ENCODE measurements at regions not wholly inside any gene's neighbourhood (a gene's known extent, or its start where the extent isn't known, plus 50 kb on each side); places are given as distances from the start of the nearest gene placed in this dataset.

- Histone ChIP-seq H3K4me1 (ENCODE audit: control insufficient read depth in 4 of 4, insufficient read depth in 4 of 4, low read length in 3 of 4) (no peaks in the 10 kb centered on the region), H3K36me3 (ENCODE audit: control insufficient read depth in 4 of 4, insufficient read depth in 3 of 4, low read depth in 1 of 4, low read length in 3 of 4) (no peaks in the 10 kb centered on the region), H3K9ac (ENCODE audit: low read depth in 1 of 2, low read length in 2 of 2) (no peak overlapping the region), H3K27ac (ENCODE audit: low read depth in 1 of 2, low read length in 2 of 2) (no peak overlapping the region), H3K27me3 (ENCODE audit: control insufficient read depth in 4 of 4, insufficient read depth in 4 of 4, low read length in 3 of 4) (no peaks in the 10 kb centered on the region), H3K4me3 (ENCODE audit: low read depth in 1 of 3, low read length in 3 of 3) (no peak overlapping the region), H3K9me3 (ENCODE audit: control insufficient read depth in 4 of 4, low read length in 3 of 4) (no peaks in the 10 kb centered on the region)
- 81% methylated on average over 1 of the region's 1 CpG for WGBS
- no peak for DNase-seq (ENCODE audit: low spot score)
- no peak for TF ChIP-seq GABPA (IDR thresholded peaks at IDR 0.05 in 1 of 2, conservative IDR thresholded peaks at IDR 0.05 in 1 of 2)
Measured at GRCh38 chr6:81981812-81982211, 229.3 kb upstream of the TENT5A start.

- H3K36me3 ChIP-seq (ENCODE audit: control insufficient read depth in 4 of 4, insufficient read depth in 3 of 4, low read depth in 1 of 4, low read length in 3 of 4), result no peaks in the 10 kb centered on the region
- WGBS, result 85% methylated on average over 1 of the region's 1 CpG
- no peak overlapping the region for H3K27ac ChIP-seq (ENCODE audit: low read depth in 1 of 2, low read length in 2 of 2)
- TF ChIP-seq FOXA1 (IDR thresholded peaks at IDR 0.05) (no peak), RAD21 (IDR thresholded peaks at IDR 0.05) (no peak), ATF3 (IDR thresholded peaks at IDR 0.05) (no peak), CTCF (IDR thresholded peaks at IDR 0.05; ENCODE audit: low read depth, low read length, missing input control) (no peak), GABPA (IDR thresholded peaks at IDR 0.05 in 1 of 2, conservative IDR thresholded peaks at IDR 0.05 in 1 of 2) (no peak), FOXA2 (IDR thresholded peaks at IDR 0.05) (no peak), TAF1 (conservative IDR thresholded peaks at IDR 0.05) (no peak), HNF4A (conservative IDR thresholded peaks at IDR 0.05) (no peak), EGR1 (IDR thresholded peaks at IDR 0.05; ENCODE audit: low read depth in 2 of 2) (no peak), JUND (IDR thresholded peaks at IDR 0.05) (no peak), MAX (IDR thresholded peaks at IDR 0.05) (no peak)
- no peaks in the 10 kb centered on the region for H3K4me1 ChIP-seq (ENCODE audit: control insufficient read depth in 4 of 4, insufficient read depth in 4 of 4, low read length in 3 of 4)
- no peak for DNase-seq (ENCODE audit: low spot score)
- no peak overlapping the region for H3K9ac ChIP-seq (ENCODE audit: low read depth in 1 of 2, low read length in 2 of 2)
- no peak overlapping the region for H3K4me3 ChIP-seq (ENCODE audit: low read depth in 1 of 3, low read length in 3 of 3)
- no peaks in the 10 kb centered on the region for H3K9me3 ChIP-seq (ENCODE audit: control insufficient read depth in 4 of 4, low read length in 3 of 4)
- H3K27me3 ChIP-seq (ENCODE audit: control insufficient read depth in 4 of 4, insufficient read depth in 4 of 4, low read length in 3 of 4), result no peaks in the 10 kb centered on the region
Measured at GRCh38 chr6:81979767-81980166, 227.3 kb upstream of the TENT5A start.

GRCh38 chr6:81979329-81979728 is 226.8 kb upstream of the TENT5A start:
- no peaks in the 10 kb centered on the region for H3K4me1 ChIP-seq (ENCODE audit: control insufficient read depth in 4 of 4, insufficient read depth in 4 of 4, low read length in 3 of 4)
- H3K27ac ChIP-seq (ENCODE audit: low read depth in 1 of 2, low read length in 2 of 2), result no peak overlapping the region
- H3K4me3 ChIP-seq (ENCODE audit: low read depth in 1 of 3, low read length in 3 of 3), result no peak overlapping the region
- no peak overlapping the region for H3K9ac ChIP-seq (ENCODE audit: low read depth in 1 of 2, low read length in 2 of 2)
- no peak for DNase-seq (ENCODE audit: low spot score)
- H3K36me3 ChIP-seq (ENCODE audit: control insufficient read depth in 4 of 4, insufficient read depth in 3 of 4, low read depth in 1 of 4, low read length in 3 of 4), result no peaks in the 10 kb centered on the region
- H3K9me3 ChIP-seq (ENCODE audit: control insufficient read depth in 4 of 4, low read length in 3 of 4), result no peaks in the 10 kb centered on the region
- H3K27me3 ChIP-seq (ENCODE audit: control insufficient read depth in 4 of 4, insufficient read depth in 4 of 4, low read length in 3 of 4), result no peaks in the 10 kb centered on the region
- no peak for TF ChIP-seq GABPA (IDR thresholded peaks at IDR 0.05 in 1 of 2, conservative IDR thresholded peaks at IDR 0.05 in 1 of 2)
- TF ChIP-seq HNF4G (IDR thresholded peaks at IDR 0.05), result no peak
- TF ChIP-seq ATF3 (IDR thresholded peaks at IDR 0.05), result no peak
- TF ChIP-seq RAD21 (IDR thresholded peaks at IDR 0.05), result no peak
- TF ChIP-seq REST (IDR thresholded peaks at IDR 0.05), result no peak
- no peak for TF ChIP-seq MAX (IDR thresholded peaks at IDR 0.05)
- no peak for TF ChIP-seq TAF1 (conservative IDR thresholded peaks at IDR 0.05)
- no peak for TF ChIP-seq HNF4A (conservative IDR thresholded peaks at IDR 0.05)
- TF ChIP-seq SP1 (IDR thresholded peaks at IDR 0.05), result no peak
- TF ChIP-seq FOXA1 (IDR thresholded peaks at IDR 0.05), result no peak

Data from liver (tissue), 8 donors.